ENCODE measurements at regions not wholly inside any gene's neighbourhood (a gene's known extent, or its start where the extent isn't known, plus 50 kb on each side); places are given as distances from the start of the nearest gene placed in this dataset.
"Not testable (repeated sequence)": the region's sequence is repeated elsewhere in the genome, so short reads cannot be mapped to it uniquely, and the experiment has no call there.

GRCh38 chr13:61138857-61139256 lies 276.8 kb downstream of the PCDH20 start:
- no peak for DNase-seq

- DNase-seq = no peak
These were observed 279.1 kb downstream of the PCDH20 start for GRCh38 chr13:61136515-61136914.

GRCh38 chr13:61136093-61136492 lies 279.6 kb downstream of the PCDH20 start:
- DNase-seq = peak; percentile 3

GRCh38 chr13:61135583-61135982 lies 280.1 kb downstream of the PCDH20 start:
- DNase-seq = no peak

GRCh38 chr13:61128850-61129645 lies 286.6 kb downstream of the PCDH20 start:
- no peak for DNase-seq

- DNase-seq = no peak
These were observed 291.9 kb downstream of the PCDH20 start for GRCh38 chr13:61123538-61124289.

DNA sequence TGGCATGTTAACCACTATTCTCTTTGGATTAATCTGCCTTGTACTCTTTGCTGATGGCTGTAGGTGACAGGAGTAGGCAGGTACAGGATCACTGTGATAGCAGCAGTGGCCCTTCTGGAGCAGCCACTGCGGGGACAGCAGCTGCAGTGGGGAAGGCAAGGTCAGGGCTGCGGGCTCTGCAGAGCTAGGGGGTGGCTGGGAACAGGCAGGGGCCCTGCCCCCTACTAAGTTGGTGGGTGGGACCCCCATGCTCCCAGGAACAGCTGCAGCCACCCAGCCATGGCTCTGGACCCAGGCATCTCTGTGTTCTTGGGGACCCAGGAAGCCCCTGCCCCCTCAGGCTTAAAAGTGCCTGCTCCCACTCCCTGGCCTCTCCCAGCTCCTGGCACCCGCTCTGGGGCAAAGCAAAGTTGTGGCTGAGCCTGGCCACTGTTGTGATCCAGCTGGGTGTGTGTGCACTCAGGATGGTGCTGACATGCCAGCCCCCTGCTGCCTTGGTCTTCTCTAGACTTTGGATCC lies 302.4 kb downstream of the PCDH20 start:
- DNase-seq = no peak

DNA sequence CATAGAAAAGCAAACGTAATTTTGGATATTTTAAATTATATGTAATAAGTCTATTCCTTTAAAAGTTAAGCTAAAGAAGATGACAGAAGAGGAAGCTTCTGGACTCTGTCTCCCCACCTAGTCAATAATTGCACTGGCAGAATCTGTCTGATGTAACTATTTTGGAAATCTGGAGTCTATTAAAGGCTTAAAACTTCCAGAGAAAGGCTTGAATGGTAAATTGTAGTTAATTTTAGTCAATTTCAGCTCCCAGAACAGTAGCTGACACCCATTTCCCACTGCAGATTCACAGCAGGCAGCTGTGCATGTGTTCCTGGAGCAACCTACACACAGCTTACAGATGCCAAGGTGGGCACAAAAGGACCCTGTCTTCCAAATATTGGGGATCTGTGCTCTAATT lies 304.1 kb downstream of the PCDH20 start:
- no peak for DNase-seq

DNA sequence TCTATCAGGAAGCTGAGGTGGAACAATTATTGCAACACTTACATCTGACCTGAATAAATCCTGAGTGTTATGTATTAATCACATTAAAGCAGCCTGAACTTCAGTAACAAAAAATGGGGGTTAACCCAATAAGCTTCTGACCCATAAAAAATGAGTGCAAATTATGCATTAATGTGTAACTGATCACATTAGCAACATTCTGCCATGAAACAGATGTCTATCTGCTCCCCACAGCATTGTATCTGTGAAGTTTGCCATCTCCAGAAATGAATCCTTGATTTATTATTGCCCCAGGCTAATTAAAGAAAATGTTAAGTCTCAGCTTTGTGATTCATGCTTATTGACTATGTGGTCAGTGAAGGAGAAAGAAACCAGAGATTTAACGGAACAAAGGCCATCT lies 304.9 kb downstream of the PCDH20 start:
- DNase-seq = no peak

DNA sequence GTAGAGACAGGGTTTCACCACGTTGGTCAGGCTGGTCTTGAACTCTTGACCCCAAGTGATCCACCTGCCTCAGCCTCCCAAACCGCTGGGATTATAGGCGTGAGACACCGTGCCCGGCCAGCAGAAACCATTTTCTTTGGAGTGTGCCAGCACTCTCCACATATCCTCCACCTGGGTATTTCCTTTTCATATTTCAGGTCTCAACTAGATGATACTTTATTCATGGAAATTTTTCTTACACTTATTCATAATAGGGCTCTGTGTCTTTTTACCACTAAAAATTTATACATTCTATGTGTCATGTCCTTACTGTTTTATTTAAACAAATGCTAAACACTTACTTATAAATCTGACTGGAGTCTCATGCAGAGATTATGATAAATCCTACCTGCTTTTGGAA lies 305.9 kb downstream of the PCDH20 start:
- DNase-seq = no peak

GRCh38 chr13:61107989-61108388 lies 307.7 kb downstream of the PCDH20 start:
- no peak for DNase-seq

GRCh38 chr13:61095885-61096284 lies 319.8 kb downstream of the PCDH20 start:
- no peak for DNase-seq

- no peak for DNase-seq
These were observed 320.8 kb downstream of the PCDH20 start for GRCh38 chr13:61094865-61095264.

DNA sequence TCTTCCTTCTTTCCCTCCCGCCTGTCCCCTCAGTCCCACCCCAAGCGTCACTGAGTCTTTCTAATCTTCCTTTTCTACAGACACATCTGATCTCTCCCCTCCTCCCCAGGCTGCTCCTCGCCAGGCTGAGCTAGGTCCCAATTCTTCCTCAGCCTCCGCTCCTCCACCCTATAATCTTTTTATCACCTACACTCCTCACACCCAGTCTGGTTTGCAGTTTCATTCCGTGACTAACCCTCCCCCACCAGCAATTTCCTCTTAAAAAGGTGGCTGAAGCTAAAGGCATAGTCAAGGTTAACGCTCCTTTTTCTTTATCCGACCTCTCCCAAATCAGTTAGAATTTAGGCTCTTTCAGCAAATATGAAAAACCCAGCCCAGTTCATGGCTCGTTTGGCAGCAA lies 325.8 kb downstream of the PCDH20 start:
- DNase-seq = not testable (repeated sequence)

DNA sequence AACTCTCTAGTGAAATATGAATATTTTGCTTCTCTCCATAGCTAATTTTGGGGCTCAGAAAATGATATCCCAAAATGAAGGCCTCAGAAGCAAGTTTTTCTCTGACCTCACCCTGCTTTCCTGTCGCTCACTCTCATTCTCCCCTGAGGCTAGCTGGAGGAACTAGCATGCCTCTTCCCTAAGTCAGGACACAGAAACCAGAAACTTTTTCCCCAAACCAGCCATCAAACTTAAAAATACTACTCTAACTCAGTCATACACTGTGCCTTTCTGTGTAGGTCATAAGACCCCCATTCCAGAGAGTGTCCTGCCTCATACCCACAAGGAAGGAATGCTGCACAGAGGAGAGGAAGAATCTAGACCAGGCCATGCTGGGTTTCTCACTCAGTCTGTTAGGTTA lies 329.6 kb downstream of the PCDH20 start:
- no peak for DNase-seq

DNA sequence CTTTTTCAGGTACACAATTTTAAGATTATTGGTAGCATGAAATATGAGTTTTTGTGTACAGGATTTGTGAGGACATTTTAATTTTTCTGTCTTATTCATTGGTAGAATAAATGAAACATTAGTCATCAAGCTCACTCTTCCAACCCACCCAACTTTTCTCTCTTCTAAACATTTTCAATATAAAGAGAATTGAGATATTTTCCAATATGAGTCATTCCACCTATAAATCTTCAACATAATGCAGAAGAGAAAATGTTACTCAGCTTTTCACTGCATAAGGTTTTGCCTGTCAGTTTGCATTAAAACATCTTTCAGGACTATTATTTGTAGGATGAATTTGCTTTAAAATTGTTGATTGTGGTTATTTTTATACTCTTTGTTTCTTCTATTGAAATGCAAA lies 330.7 kb downstream of the PCDH20 start:
- DNase-seq = no peak

GRCh38 chr13:61078976-61079770 lies 336.5 kb downstream of the PCDH20 start:
- no peak for DNase-seq

DNA sequence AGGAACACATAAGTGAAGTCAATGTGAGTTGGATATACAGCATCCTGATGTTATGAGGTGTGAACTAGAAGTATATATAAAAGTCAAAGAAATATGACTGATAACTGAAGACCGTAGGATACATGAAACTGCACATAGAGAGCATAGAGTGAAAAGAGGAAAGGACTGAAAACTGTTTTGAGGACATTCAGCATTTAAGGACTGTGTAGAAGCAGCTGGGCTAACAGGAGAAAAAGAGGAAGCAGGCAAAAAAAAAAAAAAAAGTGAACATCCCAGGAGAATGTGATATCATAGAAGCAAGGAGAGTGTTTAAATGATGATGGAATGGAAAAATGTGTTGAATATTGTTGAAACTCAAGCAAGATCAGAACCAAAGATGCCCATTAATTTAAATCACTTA lies 363.5 kb downstream of the PCDH20 start:
- DNase-seq = no peak

DNA sequence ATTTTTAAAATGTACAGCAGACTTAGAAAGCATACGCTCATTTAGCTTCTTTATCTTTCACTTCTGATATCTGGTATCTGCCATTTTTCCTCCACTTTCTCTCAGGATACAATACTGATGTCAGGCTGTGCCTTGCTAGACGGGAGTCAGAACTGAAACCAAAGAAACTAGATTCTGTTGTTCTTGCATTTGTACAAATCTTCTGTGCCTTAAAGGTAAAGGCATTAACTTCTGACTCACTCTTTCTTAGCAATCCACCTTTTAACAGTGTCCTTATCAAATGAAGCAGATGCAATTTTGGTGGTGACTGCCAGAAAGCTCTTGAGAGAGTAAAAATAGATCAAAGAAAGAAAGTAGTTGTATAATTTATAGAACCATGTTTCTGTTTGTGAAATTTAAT lies 370.4 kb downstream of the PCDH20 start:
- no peak for DNase-seq

- no peak for DNase-seq
These were observed 375.5 kb downstream of the PCDH20 start for GRCh38 chr13:61040181-61040580.

- no peak for DNase-seq
These were observed 376.3 kb downstream of the PCDH20 start for GRCh38 chr13:61039302-61039701.

- DNase-seq = no peak
These were observed 378.9 kb downstream of the PCDH20 start for GRCh38 chr13:61036715-61037114.
